Heart left ventricle (tissue), 13 donors: ENCODE measurements at regions not wholly inside any gene's neighbourhood (a gene's known extent, or its start where the extent isn't known, plus 50 kb on each side); places are given as distances from the start of the nearest gene placed in this dataset.

ENCODE experiments used
- POLR2A ChIP-seq, 2 donors: fragments of 450-650 bp; IDR thresholded peaks; one replicate each; pipeline ENCODE4 v1.6.1; 2017; ENCODE audit warnings: antibody characterized with exemption in 2 of 2, mild to moderate bottlenecking in 2 of 2, moderate library complexity in 2 of 2
- TF ChIP-seq, protein P1 (sequence below), 12 donors: fragments of 200-600 bp; sonication (generic) in 4 of 12; IDR thresholded peaks; one replicate each; pipeline versions ENCODE4 v1.5.0 to v1.8.0; 2018 to 2022; ENCODE audit warnings: antibody characterized with exemption in 12 of 12, mild to moderate bottlenecking in 5 of 12
- donor health status: ischemic (EF 13 %, LVEDD 7.1; RV severe dilation, severe dysfunction).
- donor health status: DM: no; HTN: yes; CAD: no.
- donor health status: DM: no; HTN: no; CAD: no.
- donor health status: ischemic (EF 25% LVEDD 6.9; RV normal size, moderate dysfunction).
- donor health status: ischemic (EF 25% LVEDD 5.7; RV mildly dilated, moderate dysfunction).
- donor health status: ischemic (EF 35%, LVEDD 5.7; RV mildly dilated, moderate dysfunction).
- donor health status: nonischemic (EF 11% LVEDD 7.7; RV severe dilation, severe dysfunction).
- donor health status: DM: yes; HTN: yes; CAD: no.
- donor health status: PGD.
- donor health status: ischemic (EF 29% LVEDD 5.4; RV normal size, mild dysfunction).
- donor health status: nonischemic (EF 23%, LVEDD 6.1; RV moderate dilation, normal function).

DNA sequence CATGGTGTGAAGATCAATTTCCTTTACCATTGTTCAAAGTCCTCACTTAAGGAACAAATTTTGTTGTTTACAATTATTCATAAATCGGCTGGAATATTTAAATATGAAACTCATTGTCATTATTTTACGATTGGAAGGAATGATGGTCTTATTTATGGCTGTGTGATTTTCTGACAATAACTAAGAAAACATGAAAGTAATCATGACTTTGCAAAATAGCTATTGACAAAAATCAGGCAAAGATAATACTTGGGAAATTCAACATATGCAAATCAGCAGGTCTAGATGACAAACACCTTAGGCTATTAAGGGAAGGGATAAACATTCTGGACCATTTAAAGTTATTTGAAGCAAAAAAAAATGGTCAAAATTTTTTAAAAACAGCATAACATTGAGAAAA, 654.8 kb upstream of the CNTN5 start:
- TF ChIP-seq, protein P1, sequence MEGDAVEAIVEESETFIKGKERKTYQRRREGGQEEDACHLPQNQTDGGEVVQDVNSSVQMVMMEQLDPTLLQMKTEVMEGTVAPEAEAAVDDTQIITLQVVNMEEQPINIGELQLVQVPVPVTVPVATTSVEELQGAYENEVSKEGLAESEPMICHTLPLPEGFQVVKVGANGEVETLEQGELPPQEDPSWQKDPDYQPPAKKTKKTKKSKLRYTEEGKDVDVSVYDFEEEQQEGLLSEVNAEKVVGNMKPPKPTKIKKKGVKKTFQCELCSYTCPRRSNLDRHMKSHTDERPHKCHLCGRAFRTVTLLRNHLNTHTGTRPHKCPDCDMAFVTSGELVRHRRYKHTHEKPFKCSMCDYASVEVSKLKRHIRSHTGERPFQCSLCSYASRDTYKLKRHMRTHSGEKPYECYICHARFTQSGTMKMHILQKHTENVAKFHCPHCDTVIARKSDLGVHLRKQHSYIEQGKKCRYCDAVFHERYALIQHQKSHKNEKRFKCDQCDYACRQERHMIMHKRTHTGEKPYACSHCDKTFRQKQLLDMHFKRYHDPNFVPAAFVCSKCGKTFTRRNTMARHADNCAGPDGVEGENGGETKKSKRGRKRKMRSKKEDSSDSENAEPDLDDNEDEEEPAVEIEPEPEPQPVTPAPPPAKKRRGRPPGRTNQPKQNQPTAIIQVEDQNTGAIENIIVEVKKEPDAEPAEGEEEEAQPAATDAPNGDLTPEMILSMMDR (IDR thresholded peaks at IDR 0.05) = no peak
- no peak for TF ChIP-seq POLR2A (IDR thresholded peaks at IDR 0.05)
